ENCODE measurements at regions not wholly inside any gene's neighbourhood (a gene's known extent, or its start where the extent isn't known, plus 50 kb on each side); places are given as distances from the start of the nearest gene placed in this dataset.
"Not testable (repeated sequence)": the region's sequence is repeated elsewhere in the genome, so short reads cannot be mapped to it uniquely, and the experiment has no call there.

DNA sequence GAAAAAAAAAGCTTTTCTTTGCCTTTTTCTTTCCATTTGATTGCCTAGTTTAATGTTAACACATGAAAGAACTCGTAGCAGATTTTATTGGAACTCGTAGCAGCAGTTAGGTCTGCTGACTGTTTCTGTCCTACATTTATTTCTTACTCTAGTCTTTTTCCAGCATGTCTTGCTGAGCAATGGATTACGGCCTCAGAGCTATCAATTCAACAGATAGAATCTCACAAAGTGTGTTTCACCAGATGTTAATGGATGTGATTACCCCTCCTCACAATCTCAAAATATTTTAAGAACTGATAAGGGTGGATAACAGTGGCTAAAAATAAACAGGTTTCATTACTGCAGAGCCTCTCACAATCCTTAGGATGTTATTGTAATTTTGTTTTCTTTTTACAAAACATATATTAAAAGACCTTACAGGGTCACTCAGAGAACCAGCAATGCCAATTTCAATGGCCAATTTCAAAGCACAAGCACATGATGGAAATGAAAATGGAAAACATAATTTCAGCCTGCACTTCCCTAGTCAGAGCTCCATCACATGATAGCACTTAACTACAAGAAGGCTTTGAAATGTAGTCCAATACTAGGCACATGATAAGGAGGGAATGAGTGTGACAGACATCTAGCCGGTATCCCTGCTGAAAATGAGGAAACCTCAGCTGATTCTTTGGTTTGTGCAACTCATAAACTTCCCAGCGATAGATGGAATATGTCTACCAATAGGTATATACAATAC lies 838.1 kb upstream of the SEMA6D start:
- no peak for DNase-seq

DNA sequence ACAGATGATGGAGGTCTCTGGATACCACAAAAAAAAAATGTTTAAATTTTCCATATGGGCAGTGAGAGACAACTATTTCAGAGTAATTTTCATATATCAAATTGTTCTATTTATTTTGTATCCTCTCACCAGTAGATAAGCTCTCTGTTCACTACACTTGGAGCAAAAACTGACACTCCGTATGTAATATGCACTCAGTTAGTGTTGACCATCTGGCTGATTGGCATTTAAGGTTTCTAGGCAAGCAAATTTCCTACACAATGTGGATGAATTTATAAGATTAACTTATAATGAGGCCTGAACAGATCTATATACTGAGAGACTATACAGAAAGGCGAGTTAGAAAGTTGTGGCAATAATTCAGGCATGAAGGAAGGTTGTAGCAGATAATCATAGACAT lies 836.5 kb upstream of the SEMA6D start:
- DNase-seq, result no peak

DNA sequence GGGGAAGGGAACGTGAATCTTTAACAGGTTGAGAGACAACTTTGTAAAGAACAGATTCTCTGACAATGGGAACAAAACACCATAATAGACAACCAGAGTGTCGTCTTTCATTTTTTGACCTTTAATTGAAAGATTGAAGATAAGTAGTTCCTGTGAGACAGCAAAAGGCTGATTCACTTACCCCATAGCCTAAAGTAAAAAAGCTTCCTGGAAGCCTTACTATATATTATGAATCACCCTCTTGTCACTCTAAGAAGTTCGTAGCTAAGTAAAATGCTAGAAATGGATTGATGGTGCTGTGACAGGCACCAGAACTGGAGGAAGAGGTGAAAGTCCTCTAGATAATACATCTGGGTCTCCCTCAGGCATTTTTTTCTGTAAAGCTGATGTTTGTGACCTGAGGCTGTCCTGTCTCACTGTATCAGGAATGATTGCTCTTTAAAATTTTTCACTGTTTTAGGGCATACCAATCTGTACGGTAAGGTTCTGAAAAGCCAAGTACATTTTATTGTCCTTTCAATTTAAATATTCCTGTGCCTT lies 824.6 kb upstream of the SEMA6D start:
- no peak for DNase-seq

DNA sequence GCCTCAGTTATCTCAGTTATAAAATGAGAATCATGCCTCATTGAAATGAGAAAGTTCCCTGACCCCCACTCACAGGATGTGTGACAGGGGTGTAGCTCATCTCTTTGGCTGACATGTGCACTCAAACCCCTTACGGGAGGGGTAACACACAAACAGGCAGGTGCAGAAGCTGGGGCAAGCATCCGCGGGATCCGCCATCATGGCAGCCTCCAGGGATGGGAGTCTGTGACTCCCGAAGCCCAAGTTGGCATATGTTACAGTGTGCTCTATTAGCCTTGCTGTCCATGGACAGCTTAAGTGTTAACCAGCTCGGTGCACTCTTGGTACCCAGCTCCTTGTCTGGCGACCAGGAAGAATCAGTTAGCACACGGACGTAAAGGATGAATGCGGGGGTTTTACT lies 822.7 kb upstream of the SEMA6D start:
- DNase-seq, result no peak

DNA sequence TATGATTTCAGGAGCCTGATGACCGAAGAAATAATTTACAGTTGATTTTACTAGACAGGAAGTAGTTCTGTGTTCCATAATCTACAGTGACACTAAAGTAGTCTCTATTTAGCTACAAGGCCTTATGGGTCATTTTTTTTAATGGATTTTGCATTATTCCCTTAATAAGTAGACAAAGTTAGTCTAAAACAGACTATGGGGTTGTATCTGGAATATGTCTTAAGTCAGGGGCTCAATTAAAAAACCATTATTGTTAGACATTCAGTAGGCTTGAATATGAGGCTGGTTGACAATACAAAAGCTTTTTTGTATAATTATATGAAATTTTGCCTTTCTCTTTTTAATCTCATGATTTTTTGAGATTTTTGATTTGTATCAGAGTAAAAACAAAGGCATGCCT lies 820.0 kb upstream of the SEMA6D start:
- no peak for DNase-seq

DNA sequence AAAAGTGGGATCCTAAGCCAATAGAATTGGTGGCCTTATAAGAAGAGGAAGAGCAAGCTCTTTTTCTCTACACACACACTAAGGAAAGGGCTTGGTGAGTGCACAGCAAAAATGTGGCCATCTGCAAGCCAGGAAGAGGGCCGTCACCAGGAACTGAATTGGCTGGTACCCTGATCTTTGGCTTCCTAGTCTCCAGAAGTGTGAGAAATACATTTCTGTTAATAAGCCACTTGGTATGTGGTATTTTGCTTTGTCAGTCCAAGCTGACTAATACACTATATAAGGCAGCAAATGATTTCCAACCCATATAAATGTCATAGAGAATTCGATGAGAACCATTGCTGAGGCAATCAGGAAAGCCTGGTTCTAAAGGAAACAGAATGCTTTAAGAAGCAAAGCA lies 816.3 kb upstream of the SEMA6D start:
- no peak for DNase-seq

DNA sequence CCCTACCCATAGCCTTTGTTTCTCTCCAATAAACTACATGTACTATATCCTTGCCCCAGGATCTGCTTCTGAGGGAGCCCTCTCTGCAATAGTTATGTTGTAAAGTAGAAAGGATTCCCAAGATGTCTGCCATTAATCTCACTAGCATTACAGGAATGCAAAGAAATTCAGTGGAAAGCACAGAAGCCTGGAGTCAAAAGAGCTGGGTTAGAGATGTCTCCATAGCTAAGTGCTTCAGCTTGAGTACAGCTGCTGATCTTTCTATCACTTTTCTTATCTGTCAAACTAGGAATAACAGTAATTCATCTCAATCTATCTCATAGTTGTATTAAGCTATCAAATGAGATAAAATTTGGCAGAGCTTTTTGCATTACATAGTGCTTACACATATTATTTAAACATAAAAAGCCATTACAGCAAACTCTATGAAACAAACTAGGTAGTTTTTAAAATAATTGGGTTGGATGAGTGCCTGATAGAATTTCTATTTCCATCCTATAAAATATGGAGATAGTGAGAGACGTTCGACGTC lies 799.5 kb upstream of the SEMA6D start:
- DNase-seq, result no peak

DNA sequence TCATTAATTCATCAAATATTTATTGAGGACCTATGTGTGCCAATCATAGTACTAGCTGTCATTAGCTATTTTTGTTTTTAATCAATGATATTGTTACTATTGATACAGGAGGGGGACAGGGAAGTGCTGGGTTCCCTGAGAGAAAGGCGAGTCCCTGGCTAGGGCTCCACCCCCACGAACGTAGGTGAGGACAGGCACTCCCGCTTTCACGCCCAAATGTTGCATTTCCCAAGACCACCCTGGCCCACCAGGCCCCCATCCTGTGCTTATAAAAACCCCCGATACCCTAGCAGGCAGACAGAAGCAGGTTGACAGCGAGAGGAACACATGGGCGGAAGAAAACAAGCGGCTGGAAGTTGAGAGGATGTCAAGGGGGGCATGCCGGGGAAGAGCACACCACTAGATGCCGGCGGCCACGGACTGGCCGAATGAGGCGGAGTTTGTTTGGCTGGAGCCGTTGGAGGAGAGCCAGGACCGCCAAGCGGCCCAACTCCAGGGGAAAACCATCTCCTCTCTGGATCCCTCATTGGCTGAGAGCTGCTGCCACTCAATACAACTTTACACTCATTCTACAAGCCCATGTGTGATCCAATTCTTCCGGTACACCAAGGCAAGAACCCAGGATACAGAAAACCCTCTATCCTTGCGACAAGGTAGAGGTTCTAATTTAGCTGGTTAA lies 798.7 kb upstream of the SEMA6D start:
- DNase-seq, result no peak

DNA sequence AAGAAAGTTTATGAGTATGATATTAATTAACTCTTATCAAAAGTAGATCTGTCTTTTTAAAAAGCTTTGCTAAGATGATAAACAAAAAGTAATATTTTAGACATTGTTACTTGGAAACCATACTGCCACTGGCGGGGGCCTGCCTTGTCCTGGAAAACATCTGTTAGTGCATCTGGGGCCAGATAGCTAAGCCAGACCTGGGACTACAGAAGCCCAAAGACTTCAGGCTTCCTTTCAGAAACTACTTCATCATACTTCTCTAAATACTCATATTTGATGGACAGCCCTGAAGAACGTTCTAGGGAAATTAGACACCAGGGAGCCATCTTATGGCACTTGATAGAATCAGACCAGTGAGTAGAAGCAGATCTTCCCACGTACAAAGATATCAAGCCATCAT lies 795.4 kb upstream of the SEMA6D start:
- no peak for DNase-seq

DNA sequence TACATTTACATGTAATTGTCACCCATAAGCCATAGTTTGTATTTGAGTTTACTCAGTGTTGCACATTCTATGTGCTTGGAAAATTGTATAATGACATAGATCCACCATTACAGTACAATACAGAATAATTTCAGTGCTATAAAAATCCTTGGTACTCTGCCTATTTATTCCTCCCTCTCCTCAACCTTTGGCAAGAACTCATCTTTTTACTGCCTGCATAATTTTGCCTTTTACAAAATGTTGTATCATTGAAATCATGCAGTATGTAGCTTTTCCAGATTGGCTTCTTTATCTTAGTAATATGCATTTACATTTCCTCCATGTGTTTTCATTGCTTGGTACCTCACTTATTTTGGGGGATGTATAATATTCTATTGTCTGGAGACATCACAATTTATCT lies 786.9 kb upstream of the SEMA6D start:
- no peak for DNase-seq

DNA sequence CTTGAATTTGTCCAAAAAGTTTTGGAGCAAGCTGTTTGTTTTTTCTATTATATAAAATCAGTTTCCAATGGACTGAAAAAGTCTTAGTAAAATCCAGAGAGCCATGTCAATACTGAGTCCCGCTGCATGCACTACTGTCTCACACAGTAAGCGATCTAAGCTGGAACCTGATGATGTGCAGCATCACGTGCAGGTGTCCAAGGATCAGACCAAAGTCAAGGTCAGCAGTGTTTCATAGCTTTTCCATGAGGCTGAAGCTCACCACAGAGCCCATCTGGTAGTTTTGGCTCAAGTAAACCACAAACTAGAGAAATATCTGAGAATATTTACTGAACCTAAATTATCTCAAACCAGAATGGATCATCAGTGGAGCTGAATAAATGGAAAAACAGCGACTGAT lies 784.0 kb upstream of the SEMA6D start:
- DNase-seq, result no peak

DNA sequence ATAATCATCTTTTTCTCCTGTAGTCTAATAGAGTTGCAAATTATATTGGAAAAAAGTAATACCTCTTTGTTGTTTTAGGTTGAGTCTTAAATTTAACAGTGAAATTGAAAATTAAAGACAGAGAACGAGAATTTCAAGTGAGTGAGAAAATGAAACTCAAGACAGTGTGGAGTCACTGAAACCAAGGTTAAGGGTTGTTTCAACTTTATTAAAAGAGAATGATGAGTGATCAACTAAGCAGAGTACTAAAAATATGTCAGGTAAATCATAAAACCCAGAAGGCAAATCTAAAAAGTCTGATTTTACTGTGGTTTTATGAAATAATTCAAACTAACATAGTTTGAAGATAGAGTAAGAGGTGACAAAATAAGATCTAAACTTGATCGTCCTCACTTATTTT lies 782.5 kb upstream of the SEMA6D start:
- no peak for DNase-seq

DNA sequence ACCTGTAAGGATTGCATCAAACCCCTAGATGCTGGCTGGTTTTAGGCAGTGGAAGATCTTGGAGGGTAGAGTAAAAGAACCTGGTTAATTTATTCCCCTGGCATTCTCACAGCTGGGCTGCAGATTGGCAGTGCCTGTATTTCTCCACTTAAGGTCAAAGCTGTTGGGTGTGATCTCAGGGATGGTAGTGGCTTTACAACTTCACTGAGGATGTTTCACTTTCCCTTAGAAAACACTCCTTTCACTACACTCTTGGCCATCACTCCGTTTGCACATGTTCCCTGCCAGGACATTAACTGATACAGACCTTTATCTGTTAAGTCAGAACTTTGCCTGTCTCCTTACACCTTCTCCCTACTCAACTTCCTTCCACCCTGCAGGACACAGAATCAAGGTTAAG lies 779.1 kb upstream of the SEMA6D start:
- no peak for DNase-seq

DNA sequence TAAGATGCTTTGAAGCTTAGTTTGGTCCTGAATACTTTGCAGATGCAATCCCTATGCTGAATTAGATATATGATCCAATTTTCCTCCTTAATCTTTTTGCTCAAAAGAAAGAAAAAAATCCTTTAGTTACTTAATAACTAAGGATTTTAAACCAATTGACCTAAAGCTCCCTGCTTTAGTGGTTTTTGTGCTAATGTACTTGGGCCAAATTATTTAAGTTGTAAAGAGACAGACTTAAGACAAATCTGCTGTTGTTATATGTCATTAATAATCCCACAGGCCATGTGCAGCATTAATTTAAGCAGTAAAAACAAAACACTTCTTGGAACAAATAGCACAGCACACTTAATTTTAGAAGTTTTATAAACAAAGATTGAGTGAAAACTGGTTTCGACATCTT lies 776.1 kb upstream of the SEMA6D start:
- DNase-seq, result no peak

DNA sequence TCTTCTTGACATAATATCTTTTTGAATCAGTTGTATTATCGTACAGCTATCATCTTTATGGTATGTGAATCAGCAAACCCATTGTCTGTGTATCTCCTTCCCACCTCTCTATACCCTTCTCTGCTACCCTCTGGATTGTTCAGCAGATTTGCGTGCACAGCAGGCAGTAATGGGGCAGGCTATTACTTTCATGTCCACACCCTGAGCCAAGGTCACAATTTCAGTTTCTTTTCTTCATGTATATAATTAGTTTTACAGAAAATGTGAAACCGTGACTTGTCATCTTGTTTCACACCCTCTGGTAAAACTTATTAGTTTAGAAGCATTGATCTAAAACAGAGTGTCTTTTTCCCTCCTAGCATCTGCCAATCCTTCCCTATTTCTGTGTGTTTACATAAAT lies 770.4 kb upstream of the SEMA6D start:
- no peak for DNase-seq

DNA sequence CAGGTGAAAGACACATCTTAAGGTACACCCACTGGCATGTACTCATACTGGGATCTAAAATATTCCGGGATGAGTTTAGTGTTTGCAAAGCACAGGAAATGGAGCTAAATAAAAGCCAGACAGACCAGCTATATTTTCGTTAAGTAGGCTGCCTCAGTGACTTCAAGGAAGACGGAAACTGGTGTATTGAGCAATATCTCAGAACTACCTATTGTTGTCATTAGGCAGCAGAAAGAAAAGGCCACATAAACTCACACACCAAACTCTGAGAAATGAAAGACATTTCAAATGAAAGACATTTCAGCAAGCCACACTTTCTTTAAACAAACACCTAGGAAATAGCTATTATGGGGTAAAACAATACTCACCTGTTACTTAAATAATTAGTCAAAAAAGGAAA lies 761.7 kb upstream of the SEMA6D start:
- no peak for DNase-seq

DNA sequence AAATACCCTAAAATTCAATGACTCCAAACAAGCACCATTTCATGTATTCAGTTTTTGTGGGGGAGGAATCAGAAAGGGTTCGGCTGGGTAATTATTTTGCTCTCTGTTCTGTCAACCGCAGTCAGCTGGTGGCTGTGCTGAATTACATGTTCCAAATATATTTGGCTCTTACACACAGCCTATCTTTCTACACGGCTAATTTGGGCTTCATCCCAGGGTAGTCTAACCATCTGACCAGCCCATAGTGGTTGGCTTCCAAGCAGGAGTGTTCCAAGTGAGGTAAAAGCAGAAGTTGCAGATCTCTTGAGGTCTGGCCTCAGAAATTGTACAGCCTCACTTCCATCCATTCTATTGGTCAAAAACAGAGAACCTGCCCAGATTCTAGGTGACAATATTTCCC lies 760.8 kb upstream of the SEMA6D start:
- DNase-seq, result peak; percentile 70

DNA sequence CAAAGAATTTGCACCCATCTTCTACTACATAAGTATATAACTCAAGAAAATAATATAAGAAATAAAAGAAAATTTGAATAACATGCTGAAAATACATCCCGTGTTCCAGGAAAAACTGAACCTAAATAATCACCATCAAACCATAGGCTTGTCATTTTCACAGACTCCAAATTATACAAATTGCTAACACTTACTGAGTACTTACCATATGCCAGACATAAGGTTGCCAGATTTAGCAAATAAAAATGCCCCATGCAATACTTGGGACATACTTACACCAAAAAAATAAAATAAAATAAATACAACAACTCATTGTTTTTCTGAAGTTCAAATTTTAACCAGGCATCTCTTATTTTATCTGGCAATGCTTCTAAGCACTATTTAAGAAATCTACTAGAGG lies 760.4 kb upstream of the SEMA6D start:
- DNase-seq, result peak; percentile 47

DNA sequence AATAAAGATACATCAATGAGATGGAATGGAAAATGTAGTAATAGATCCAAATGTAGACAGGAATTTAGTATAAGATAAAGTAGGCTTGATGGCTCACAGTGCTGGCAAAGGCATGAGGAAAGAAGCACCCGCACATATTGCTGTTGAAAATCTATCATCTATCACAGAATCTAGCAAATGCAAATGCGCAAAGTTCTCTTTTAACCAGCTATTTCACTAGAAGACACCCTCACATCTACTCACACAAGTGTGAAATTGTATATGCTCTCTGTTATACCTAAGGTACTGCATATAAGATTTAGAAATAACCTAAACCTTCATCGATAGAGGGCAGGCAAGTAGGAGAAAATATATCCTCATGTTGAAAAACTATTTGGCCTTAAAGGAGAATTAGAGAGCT lies 756.7 kb upstream of the SEMA6D start:
- no peak for DNase-seq

DNA sequence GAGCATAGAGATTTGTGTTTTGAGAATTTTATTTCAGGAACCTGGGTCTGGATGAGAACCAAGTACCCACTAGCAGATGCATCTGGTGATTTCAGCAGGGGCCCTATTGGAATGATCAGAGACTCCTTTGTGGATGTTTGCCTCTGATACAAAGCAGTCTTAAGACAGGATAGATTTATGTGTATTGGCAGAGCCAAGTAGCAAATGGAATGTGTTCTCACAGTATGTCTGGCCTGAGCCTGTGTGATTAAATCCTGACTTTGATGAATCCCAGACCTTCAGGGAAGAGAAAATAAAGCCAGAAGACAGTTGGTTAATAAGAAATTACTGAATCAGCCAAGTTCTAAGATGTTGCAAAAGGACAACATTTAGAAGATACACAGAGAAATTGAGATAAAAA lies 755.5 kb upstream of the SEMA6D start:
- DNase-seq, result no peak

DNA sequence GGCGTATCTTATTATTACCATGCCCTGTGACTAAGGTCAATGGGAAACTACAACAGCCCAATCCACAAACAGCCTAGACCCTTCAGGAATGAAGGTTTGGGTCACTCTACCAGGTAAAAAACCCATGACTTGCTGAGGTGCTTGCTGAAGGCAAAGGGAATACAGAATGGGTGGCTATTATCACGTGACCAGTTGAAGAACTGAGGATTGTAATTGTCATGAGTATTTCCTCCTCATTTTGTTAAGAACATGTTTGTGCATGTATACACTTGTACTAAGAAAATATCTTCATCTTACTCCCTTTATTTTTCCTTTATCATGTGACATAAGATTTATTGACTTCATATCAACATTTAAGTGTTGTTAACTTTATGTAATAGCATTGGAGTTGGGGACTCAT lies 729.2 kb upstream of the SEMA6D start:
- DNase-seq, result not testable (repeated sequence)

DNA sequence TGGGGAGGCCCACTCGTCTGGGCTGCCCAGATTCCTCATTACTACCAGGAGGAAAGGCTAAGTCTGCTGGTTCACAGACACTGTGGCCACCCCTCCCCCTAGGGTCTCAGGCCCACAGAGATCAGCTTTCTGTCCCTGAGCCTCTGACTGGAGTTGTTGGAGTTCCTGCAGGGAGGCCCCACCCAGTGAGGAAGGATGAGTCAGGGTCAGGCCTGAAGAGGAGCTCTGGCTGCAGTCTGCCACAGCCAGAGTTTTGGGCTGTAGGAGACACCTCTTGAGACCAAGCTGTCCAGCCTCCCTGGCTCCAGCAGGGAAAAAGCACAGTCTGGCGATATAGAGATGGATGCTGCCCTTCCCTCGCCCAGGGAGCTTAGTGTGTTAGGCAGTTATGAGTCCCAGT lies 720.9 kb upstream of the SEMA6D start:
- DNase-seq, result no peak

DNA sequence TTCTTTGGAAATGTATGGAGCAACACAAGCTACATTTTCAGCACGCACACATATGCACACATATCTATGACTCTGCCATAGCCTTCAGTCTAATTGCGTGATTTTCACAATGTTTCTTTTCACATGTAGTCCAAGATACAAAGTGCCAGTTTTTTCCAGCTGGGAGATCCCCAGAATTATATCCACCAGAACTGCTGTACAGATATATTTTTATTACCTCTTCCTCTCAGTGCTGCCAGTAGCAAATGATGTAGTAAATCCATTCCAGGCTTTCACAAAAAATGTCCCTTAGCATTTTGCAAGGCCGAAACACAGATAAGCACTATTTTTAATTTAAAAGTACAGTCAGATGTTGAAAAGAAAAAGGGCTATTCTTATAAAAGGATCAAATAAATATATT lies 719.8 kb upstream of the SEMA6D start:
- DNase-seq, result no peak

DNA sequence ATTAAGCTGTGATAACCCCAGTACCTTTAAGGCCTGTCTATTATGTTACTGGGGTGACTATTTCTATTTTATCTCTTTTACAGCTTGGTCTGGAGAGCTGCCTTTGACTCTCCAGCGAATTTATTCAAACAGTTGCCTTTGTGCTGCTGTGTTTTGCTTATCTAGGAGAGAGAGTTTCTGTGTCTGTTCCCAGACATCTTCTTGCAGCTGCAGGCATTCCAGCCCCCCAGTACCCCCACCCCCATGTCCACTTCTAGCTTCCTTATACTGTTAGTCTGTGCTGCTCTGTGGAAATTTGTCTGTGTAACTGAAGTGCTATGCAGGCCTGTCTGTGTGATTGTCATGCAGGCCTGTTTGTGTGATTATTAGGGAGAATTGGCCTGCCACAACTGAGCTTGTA lies 713.7 kb upstream of the SEMA6D start:
- no peak for DNase-seq

DNA sequence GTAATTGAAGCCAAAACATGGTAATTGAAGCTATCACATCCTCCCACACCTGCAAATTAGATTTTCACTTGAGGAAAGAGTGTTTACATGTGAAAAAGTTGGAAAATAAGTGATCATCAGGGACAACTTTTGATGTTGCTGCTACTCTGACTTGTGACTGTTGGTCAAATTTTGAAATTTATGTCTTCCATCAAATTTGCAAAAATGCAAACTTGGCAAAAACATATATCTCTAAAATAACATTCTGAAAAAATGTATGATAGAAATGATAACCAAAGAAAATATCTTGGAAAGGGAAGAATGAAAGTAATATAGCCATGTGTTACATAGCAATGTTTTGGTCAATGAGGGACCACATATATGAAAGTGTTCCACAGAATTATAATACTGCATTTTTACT lies 703.9 kb upstream of the SEMA6D start:
- DNase-seq, result no peak
